Neuronal stem cell (in vitro differentiated cells): ENCODE measurements at regions not wholly inside any gene's neighbourhood (a gene's known extent, or its start where the extent isn't known, plus 50 kb on each side); places are given as distances from the start of the nearest gene placed in this dataset.

Experiments used
- DNase-seq: peaks from one replicate; pipeline ENCODE4 v3.0.0-alpha.2; 2013; ENCODE audit warnings: low spot score
- H2AFZ ChIP-seq: one replicate; pipeline ENCODE4 v1.6.1; 2013; ENCODE audit warnings: mild to moderate bottlenecking, low read length, inconsistent platforms
- H2AK5ac ChIP-seq: 2 replicates; pipeline ENCODE4 v1.6.1; 2013; ENCODE audit warnings: low read depth, mild to moderate bottlenecking, inconsistent platforms, low read length, moderate library complexity, mixed read lengths
- H2BK120ac ChIP-seq: 2 replicates; pipeline ENCODE4 v1.6.1; 2013; ENCODE audit warnings: low read depth, mild to moderate bottlenecking, inconsistent platforms, low read length, moderate library complexity, mixed read lengths
- H2BK12ac ChIP-seq: one replicate; pipeline ENCODE4 v1.6.1; 2013; ENCODE audit warnings: low read length, inconsistent platforms
- H2BK15ac ChIP-seq: 2 replicates; pipeline ENCODE4 v1.6.1; 2013; ENCODE audit warnings: mild to moderate bottlenecking, low read length, inconsistent platforms, mixed read lengths
- H2BK5ac ChIP-seq: one replicate; pipeline ENCODE4 v1.6.1; 2013; ENCODE audit warnings: inconsistent platforms, mild to moderate bottlenecking, low read length, moderate library complexity
- H3K14ac ChIP-seq: one replicate; pipeline ENCODE4 v1.6.1; 2013; ENCODE audit warnings: low read length, inconsistent platforms
- H3K18ac ChIP-seq: 2 replicates; pipeline ENCODE4 v1.6.1; 2013; ENCODE audit warnings: low read length, inconsistent platforms
- H3K23ac ChIP-seq: 2 replicates; pipeline ENCODE4 v1.6.1; 2013; ENCODE audit warnings: low read depth, mild to moderate bottlenecking, mixed read lengths, low read length, inconsistent platforms; ENCODE audit not compliant: poor library complexity
- H3K27ac ChIP-seq: replicated peaks from 3 replicates; pipeline ENCODE4 v1.5.1; 2013; ENCODE audit warnings: low read length, inconsistent platforms
- H3K27me3 ChIP-seq, 3 experiments: 2 replicates each; pipeline ENCODE4 v1.6.1; 2013; ENCODE audit warnings: low read length in 3 of 3, mild to moderate bottlenecking in 2 of 3, inconsistent platforms in 1 of 3, low read depth in 1 of 3, mixed read lengths in 1 of 3, moderate library complexity in 1 of 3; ENCODE audit not compliant: control insufficient read depth in 3 of 3, insufficient read depth in 3 of 3
- H3K36me3 ChIP-seq, 2 donors: replicated peaks in 1 of 2; 2 replicates each; pipeline ENCODE4 v1.6.1; 2013; ENCODE audit warnings: low read length in 2 of 2; ENCODE audit not compliant: control insufficient read depth in 2 of 2, insufficient read depth in 2 of 2
- H3K4ac ChIP-seq: 2 replicates; pipeline ENCODE4 v1.6.1; 2013; ENCODE audit warnings: inconsistent platforms, mild to moderate bottlenecking, low read length, moderate library complexity
- H3K4me1 ChIP-seq, 2 donors: 1 replicate in 1 of 2; 2 replicates in 1 of 2; pipeline ENCODE4 v1.6.1; 2013; ENCODE audit warnings: low read length in 2 of 2, low read depth in 1 of 2; ENCODE audit not compliant: control insufficient read depth in 2 of 2, insufficient read depth in 1 of 2
- H3K4me2 ChIP-seq: one replicate; pipeline ENCODE4 v1.6.1; 2013; ENCODE audit warnings: mild to moderate bottlenecking, low read length, inconsistent platforms; ENCODE audit not compliant: insufficient read depth, poor library complexity, severe bottlenecking
- H3K4me3 ChIP-seq, 2 donors: 2 replicates each; pipeline ENCODE4 v1.5.1; 2013; ENCODE audit warnings: low read length in 2 of 2, mild to moderate bottlenecking in 2 of 2, inconsistent platforms in 1 of 2, moderate library complexity in 1 of 2
- H3K79me1 ChIP-seq: one replicate; pipeline ENCODE4 v1.6.1; 2013; ENCODE audit warnings: low read depth, mild to moderate bottlenecking, inconsistent platforms, low read length, moderate library complexity
- H3K9ac ChIP-seq: one replicate; pipeline ENCODE4 v1.6.1; 2013; ENCODE audit warnings: mild to moderate bottlenecking, low read depth, low read length, inconsistent platforms; ENCODE audit not compliant: poor library complexity
- H3K9me3 ChIP-seq, 2 donors: replicated peaks in 1 of 2; 2 replicates each; pipeline versions ENCODE3 to v1.6.1; 2013; ENCODE audit warnings: low read length in 2 of 2, mild to moderate bottlenecking in 2 of 2, inconsistent platforms in 1 of 2, low read depth in 1 of 2, mixed read lengths in 1 of 2, moderate library complexity in 1 of 2; ENCODE audit not compliant: control insufficient read depth in 2 of 2, insufficient read depth in 1 of 2
- H4K8ac ChIP-seq: one replicate; pipeline ENCODE4 v1.6.1; 2013; ENCODE audit warnings: low read depth, mild to moderate bottlenecking, inconsistent platforms, low read length, moderate library complexity
- H4K91ac ChIP-seq: one replicate; pipeline ENCODE4 v1.6.1; 2013; ENCODE audit warnings: low read length, low read depth, mild to moderate bottlenecking, inconsistent platforms; ENCODE audit not compliant: poor library complexity
- WGBS, 2 donors: extraction: QIAGEN DNeasy Blood & Tissue Kit; methylation state at CpG; one replicate each; pipeline ENCODE4 v1.1.7; 2013; ENCODE audit warnings: missing lambda C conversion rate in 2 of 2, mixed read lengths in 1 of 2; ENCODE audit not compliant: insufficient read length in 2 of 2, insufficient replicate concordance in 1 of 2; ENCODE audit errors: extremely low coverage in 2 of 2; 5-methylcytosine and 5-hydroxymethylcytosine counted together

DNA sequence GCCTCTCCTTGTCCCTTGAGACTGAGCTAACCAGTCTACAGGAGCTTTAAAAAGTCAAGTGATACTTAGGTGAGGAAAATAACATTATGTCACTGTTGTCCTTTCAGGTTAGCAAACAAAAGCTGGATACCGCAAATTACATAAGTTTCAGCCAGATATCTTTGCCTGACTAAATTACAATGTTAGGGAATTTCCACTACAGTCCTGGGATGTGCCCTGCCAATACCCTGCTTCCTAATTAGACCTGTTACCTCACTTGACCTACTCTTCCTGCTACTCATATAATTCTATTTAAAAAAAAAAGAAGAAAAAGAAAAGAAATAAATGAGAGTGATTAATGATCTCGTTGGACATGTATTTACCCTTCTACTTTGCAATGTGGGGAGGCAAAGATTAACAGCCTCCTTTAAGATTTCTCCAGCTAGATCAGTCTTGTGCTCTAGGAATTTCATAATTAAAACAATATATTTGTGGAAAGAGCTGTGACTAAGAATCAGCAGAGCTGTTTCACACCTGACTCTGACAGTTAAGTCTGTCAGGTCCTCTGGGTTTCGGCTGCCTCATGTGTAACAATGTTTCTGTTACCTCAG lies 318.9 kb downstream of the HDGFL1 start:
- no peaks in the 10 kb centered on the region for H3K27me3 ChIP-seq
- no peak overlapping the region for H2BK12ac ChIP-seq
- no CpG with 5 or more reads among the region's 3 CpGs for WGBS, 2 donors
- H3K4ac ChIP-seq: no peak overlapping the region
- H3K79me1 ChIP-seq: no peaks in the 10 kb centered on the region
- no peaks in the 10 kb centered on the region for H3K36me3 ChIP-seq
- no peak for DNase-seq
- no peak overlapping the region for H3K9ac ChIP-seq
- no peak overlapping the region for H4K8ac ChIP-seq
- H3K14ac ChIP-seq: no peak overlapping the region
- peaks cover 2 to 5% of the 10 kb centered on the region in 2 donors for H3K4me1 ChIP-seq
- no peak overlapping the region for H2BK15ac ChIP-seq
- H3K9me3 ChIP-seq: peaks cover 0 to 3% of the 10 kb centered on the region in 2 donors
- no peak overlapping the region for H3K23ac ChIP-seq
- no peak overlapping the region for H2AFZ ChIP-seq
- H3K18ac ChIP-seq: no peak overlapping the region
- no peak overlapping the region for H4K91ac ChIP-seq
- no peak overlapping the region for H3K4me3 ChIP-seq
- H2AK5ac ChIP-seq: no peak overlapping the region
- H3K4me2 ChIP-seq: no peak overlapping the region
- no peak overlapping the region for H2BK5ac ChIP-seq
- no peak overlapping the region for H3K27ac ChIP-seq
- no peak overlapping the region for H2BK120ac ChIP-seq

DNA sequence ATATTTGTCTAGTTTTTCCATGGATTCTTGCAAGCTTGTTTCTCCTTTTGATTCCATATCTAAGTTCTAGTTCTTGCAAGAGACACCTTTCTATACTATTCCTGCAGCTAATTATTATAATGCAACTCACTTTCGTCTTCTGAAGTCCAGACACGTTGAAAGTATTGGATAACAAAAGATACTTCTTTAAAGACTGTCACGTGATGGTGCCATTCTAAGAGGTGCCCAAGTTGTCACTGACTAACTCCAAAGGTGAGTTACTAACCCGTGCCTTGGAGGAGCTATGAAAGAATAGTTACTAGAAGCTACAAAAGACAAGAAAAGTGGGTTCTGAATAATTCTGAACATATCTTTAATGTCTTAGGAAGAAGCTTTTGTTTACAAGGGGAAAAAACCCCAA lies 322.6 kb downstream of the HDGFL1 start:
- no peak for DNase-seq
- H3K14ac ChIP-seq: no peak overlapping the region
- H2BK15ac ChIP-seq: no peak overlapping the region
- peaks cover 2 to 6% of the 10 kb centered on the region in 2 donors for H3K4me1 ChIP-seq
- no peak overlapping the region for H3K23ac ChIP-seq
- no peak overlapping the region for H2BK5ac ChIP-seq
- no peak overlapping the region for H3K9ac ChIP-seq
- no peak overlapping the region for H4K91ac ChIP-seq
- no peak overlapping the region for H2BK12ac ChIP-seq
- H2BK120ac ChIP-seq: no peak overlapping the region
- no peak overlapping the region for H2AFZ ChIP-seq
- no peak overlapping the region for H3K4me3 ChIP-seq
- H3K4me2 ChIP-seq: no peak overlapping the region
- H3K9me3 ChIP-seq: no peaks in the 10 kb centered on the region
- no peaks in the 10 kb centered on the region for H3K36me3 ChIP-seq
- no peak overlapping the region for H4K8ac ChIP-seq
- H2AK5ac ChIP-seq: no peak overlapping the region
- no peaks in the 10 kb centered on the region for H3K79me1 ChIP-seq
- H3K27me3 ChIP-seq: no peaks in the 10 kb centered on the region
- WGBS, 2 donors: no CpG with 5 or more reads among the region's 4 CpGs
- H3K18ac ChIP-seq: no peak overlapping the region
- H3K4ac ChIP-seq: no peak overlapping the region
- no peak overlapping the region for H3K27ac ChIP-seq

DNA sequence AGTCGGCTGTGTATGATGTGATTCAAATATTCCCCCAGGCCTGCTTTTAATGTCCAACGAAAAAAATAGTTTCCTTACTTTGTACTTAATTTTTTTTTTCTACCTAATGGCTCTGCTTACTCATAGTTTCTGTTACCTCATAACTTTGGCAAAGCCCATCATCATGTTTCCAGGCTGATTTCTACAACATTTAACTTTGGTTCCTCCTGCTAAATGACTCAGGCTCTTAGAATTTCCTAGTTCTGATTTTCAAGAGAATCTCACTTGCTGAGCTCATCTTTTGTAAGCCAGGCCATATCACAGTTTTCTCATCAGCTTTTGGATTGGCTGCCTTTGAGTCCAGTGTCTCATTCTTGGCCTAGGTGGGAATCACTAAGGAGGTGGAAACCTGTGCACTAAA lies 323.1 kb downstream of the HDGFL1 start:
- Histone ChIP-seq H3K27ac (no peak overlapping the region), H2BK5ac (no peak overlapping the region), H2AK5ac (no peak overlapping the region), H3K36me3 (no peaks in the 10 kb centered on the region), H2BK15ac (no peak overlapping the region), H3K4me1 (peaks cover 2 to 10% of the 10 kb centered on the region in 2 donors), H3K9me3 (no peaks in the 10 kb centered on the region), H3K23ac (no peak overlapping the region), H3K4ac (no peak overlapping the region), H2BK12ac (no peak overlapping the region), H4K91ac (no peak overlapping the region), H2AFZ (no peak overlapping the region), H2BK120ac (no peak overlapping the region), H3K79me1 (no peaks in the 10 kb centered on the region), H4K8ac (no peak overlapping the region), H3K14ac (no peak overlapping the region), H3K4me2 (no peak overlapping the region), H3K4me3 (no peak overlapping the region), H3K27me3 (no peaks in the 10 kb centered on the region), H3K9ac (no peak overlapping the region), H3K18ac (no peak overlapping the region)
- no peak for DNase-seq
- WGBS, 2 donors: no CpG with 5 or more reads among the region's 2 CpGs

DNA sequence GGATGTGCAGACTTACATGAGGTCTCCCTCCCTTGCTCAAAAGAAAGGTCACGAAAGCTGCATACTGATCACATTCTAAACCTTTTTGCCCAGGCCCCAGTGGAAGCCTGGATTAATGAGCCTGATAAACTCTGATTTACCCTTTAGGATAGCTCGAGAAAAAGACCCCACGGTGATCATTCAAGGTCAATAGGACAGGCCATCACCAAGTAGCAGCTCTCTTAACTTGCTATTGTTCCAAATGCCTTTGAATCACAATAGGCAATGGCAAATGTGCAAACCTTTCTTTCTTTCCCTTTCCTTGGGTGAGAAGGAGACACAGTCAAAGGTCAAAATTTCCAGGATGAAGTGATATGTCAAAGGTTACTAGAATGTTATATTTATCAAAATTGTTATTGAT lies 327.3 kb downstream of the HDGFL1 start:
- WGBS, 2 donors: no CpG with 5 or more reads among the region's 3 CpGs
- H3K27me3 ChIP-seq: no peaks in the 10 kb centered on the region

More for the DNA sequence above, 327.3 kb downstream of the HDGFL1 start:
- Histone ChIP-seq H3K23ac (no peak overlapping the region), H3K4me3 (no peak overlapping the region), H3K79me1 (no peaks in the 10 kb centered on the region), H2AFZ (no peak overlapping the region), H2BK12ac (no peak overlapping the region), H2AK5ac (no peak overlapping the region), H3K9me3 (no peaks in the 10 kb centered on the region), H3K14ac (no peak overlapping the region), H3K4me2 (no peak overlapping the region), H4K8ac (no peak overlapping the region), H3K18ac (no peak overlapping the region), H3K4ac (no peak overlapping the region), H3K36me3 (no peaks in the 10 kb centered on the region), H3K9ac (no peak overlapping the region), H2BK120ac (no peak overlapping the region), H3K27ac (no peak overlapping the region), H2BK5ac (no peak overlapping the region), H2BK15ac (no peak overlapping the region), H4K91ac (no peak overlapping the region), H3K4me1 (peaks cover 2 to 10% of the 10 kb centered on the region in 2 donors)
- DNase-seq: no peak
